ENCODE measurements at regions not wholly inside any gene's neighbourhood (a gene's known extent, or its start where the extent isn't known, plus 50 kb on each side); places are given as distances from the start of the nearest gene placed in this dataset.
"Not testable (repeated sequence)": the region's sequence is repeated elsewhere in the genome, so short reads cannot be mapped to it uniquely, and the experiment has no call there.

DNA sequence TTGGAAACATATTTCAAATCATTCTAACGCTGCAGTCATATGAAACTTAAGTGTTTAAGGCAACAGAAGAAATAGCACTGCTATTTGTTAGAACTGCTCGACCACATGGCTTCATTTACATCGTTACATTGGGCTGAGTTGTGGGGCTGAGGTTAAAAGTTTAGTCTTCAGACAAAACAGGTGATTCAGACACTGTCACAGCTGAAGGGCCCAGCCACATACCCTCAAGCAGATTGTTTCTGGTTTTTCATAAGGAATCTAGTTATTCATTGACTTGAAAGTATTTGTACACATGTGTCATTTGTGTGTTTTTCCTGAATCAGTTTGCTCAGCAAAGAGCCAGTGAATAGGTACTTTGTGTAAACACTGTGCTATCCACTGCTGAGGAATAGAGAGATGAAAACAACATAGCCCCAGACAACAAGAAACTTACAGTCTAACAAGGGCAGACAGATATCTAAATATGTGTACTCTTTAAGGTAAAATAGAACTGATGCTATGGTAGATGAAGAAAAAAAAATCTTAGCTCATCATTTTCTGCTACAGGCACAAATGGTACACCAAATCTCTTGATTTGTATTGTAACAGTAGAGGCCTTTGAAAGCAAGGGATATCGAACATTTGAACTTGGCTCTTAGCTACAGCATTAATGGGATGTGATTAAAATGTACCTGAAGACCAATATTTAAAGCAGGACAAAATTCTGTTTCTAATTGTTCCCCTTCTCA is 357.6 kb upstream of the RPS23 start:
- intact Hi-C loops (cut with DNase I; ENCODE audit: low total_unique reads): no loop called here
- H3K36me3 ChIP-seq: no peaks in the 10 kb centered on the region
- H3K4me3 ChIP-seq: no peak overlapping the region
- TF ChIP-seq POLR2AphosphoS5 (IDR thresholded peaks at IDR 0.05) (no peak), POLR2A (IDR thresholded peaks at IDR 0.05) (no peak), CTCF (IDR thresholded peaks at IDR 0.05) (no peak)
- no peak overlapping the region for H3K27ac ChIP-seq
- H3K4me1 ChIP-seq: no peaks in the 10 kb centered on the region
- no peaks in the 10 kb centered on the region for H3K27me3 ChIP-seq
- H3K9me3 ChIP-seq: no peaks in the 10 kb centered on the region
- no peak for DNase-seq (ENCODE audit: low spot score in 2 of 2)

- H3K27ac ChIP-seq: no peak overlapping the region
- no peak for TF ChIP-seq POLR2AphosphoS5 (IDR thresholded peaks at IDR 0.05)
- TF ChIP-seq POLR2A (IDR thresholded peaks at IDR 0.05): no peak
- TF ChIP-seq CTCF (IDR thresholded peaks at IDR 0.05): no peak
- no peaks in the 10 kb centered on the region for H3K27me3 ChIP-seq
- no peak for DNase-seq (ENCODE audit: low spot score in 2 of 2)
- H3K9me3 ChIP-seq: no peaks in the 10 kb centered on the region
- no peaks in the 10 kb centered on the region for H3K4me1 ChIP-seq
- no peak overlapping the region for H3K4me3 ChIP-seq
- no peaks in the 10 kb centered on the region for H3K36me3 ChIP-seq
- intact Hi-C loops (cut with DNase I; ENCODE audit: low total_unique reads): no loop called here
These were observed 350.3 kb upstream of the RPS23 start for GRCh38 chr5:82628364-82628910.

DNA sequence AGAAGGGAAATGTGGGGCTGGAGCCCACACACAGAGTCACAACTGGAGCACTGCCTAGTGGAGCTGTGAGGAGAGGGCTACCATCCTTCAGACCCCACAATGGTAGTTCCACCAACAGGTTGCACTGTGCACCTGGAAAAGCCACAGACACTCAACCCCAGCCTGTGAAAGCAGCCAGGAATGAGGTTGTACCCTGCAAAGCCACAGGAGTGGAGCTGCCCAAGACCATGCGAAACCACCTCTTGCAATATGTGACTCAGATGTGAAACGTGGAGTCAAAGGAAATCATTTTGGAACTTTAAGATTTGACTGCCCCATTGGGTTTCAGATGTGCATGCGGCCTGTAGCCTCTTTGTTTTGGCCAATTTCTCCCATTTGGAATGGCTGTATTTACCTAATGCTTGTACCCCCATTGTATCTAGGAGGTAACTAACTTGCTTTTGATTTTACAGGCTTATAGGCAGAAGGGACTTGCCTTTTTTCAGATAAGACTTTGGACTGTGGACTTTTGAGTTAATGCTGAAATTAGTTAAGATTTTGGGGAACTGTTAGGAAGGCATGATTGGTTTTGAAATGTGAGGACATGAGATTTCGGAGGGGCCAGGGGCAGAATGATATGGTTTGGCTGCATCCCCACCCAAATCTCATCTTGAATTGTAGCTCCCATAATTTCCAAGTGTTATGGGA is 348.9 kb upstream of the RPS23 start:
- DNase-seq (ENCODE audit: low spot score in 2 of 2); H3K4me1 ChIP-seq; H3K27ac ChIP-seq; H3K9me3 ChIP-seq; H3K36me3 ChIP-seq; intact Hi-C loops (cut with DNase I; ENCODE audit: low total_unique reads); H3K4me3 ChIP-seq; H3K27me3 ChIP-seq: not testable (repeated sequence)

DNA sequence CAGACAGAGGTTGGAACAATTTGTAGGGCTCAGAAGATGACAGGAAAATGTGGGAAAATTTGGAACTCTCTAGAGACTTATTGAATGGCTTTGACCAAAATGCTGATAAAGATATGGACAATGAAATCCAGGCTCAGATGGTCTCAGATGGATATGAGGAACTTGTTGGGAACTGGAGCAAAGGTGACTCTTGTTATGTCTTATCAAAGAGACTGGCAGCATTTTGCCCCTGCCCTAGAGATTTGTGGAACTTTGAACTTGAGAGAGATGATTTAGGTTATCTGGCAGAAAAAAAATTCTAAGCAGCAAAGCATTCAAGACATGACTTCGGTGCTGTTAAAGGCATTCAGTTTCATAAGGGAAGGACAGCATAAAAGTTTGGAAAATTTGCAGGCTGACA is 347.9 kb upstream of the RPS23 start:
- H3K4me3 ChIP-seq; H3K4me1 ChIP-seq; intact Hi-C loops (cut with DNase I; ENCODE audit: low total_unique reads); H3K27me3 ChIP-seq; H3K27ac ChIP-seq; DNase-seq (ENCODE audit: low spot score in 2 of 2); H3K36me3 ChIP-seq; H3K9me3 ChIP-seq: not testable (repeated sequence)

DNA sequence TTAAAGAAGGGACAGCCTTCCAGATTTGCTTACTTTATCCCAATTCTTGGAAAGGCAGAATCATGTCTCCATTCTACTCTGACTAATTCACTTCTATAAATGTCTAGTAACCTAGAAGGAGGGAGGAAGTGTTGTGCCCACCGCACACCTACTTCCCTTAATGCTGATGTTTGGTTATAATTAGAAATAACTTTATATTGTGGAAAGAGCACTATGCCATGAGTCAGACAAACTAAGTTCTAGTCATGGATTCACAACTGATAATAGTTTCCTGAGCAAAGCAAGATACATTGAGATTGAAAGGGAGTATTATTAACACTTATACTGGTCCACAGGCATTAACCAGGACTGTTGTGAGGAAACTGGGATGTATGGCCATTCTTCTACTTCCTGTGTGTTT is 345.9 kb upstream of the RPS23 start:
- H3K4me1 ChIP-seq: no peaks in the 10 kb centered on the region
- H3K36me3 ChIP-seq: no peaks in the 10 kb centered on the region
- H3K27ac ChIP-seq: no peak overlapping the region
- H3K9me3 ChIP-seq: no peaks in the 10 kb centered on the region
- intact Hi-C loops (cut with DNase I; ENCODE audit: low total_unique reads): no loop called here
- DNase-seq (ENCODE audit: low spot score in 2 of 2): no peak
- H3K4me3 ChIP-seq: no peak overlapping the region
- no peaks in the 10 kb centered on the region for H3K27me3 ChIP-seq
- TF ChIP-seq CTCF (IDR thresholded peaks at IDR 0.05) (no peak), POLR2AphosphoS5 (IDR thresholded peaks at IDR 0.05) (no peak), POLR2A (IDR thresholded peaks at IDR 0.05) (no peak)

GRCh38 chr5:82622711-82623514 is 344.8 kb upstream of the RPS23 start:
- Histone ChIP-seq H3K4me1 (no peaks in the 10 kb centered on the region), H3K36me3 (no peaks in the 10 kb centered on the region), H3K27ac (no peak overlapping the region), H3K4me3 (no peak overlapping the region), H3K27me3 (no peaks in the 10 kb centered on the region), H3K9me3 (no peaks in the 10 kb centered on the region)
- DNase-seq (ENCODE audit: low spot score in 2 of 2): no peak
- intact Hi-C loops (cut with DNase I; ENCODE audit: low total_unique reads): no loop called here
- no peak for TF ChIP-seq POLR2AphosphoS5 (IDR thresholded peaks at IDR 0.05)
- no peak for TF ChIP-seq POLR2A (IDR thresholded peaks at IDR 0.05)
- TF ChIP-seq CTCF (IDR thresholded peaks at IDR 0.05): no peak
